Embryonic facial prominence (tissue), 1 donor: ENCODE measurements at regions not wholly inside any gene's neighbourhood (a gene's known extent, or its start where the extent isn't known, plus 50 kb on each side); places are given as distances from the start of the nearest gene placed in this dataset.
A peak's percentile ranks its signal among the peaks of the same experiment; 100 is the strongest.

Source experiments
- DNase-seq: peaks from one replicate; pipeline ENCODE4 v3.0.0-alpha.2; 2016; ENCODE audit errors: extremely low spot score

- no peak for DNase-seq
These were observed 770.4 kb downstream of the TNS3 start for GRCh38 chr7:46811529-46811928.

- DNase-seq: no peak
These were observed 770.9 kb downstream of the TNS3 start for GRCh38 chr7:46810986-46811385.

GRCh38 chr7:46809886-46810285, 772.0 kb downstream of the TNS3 start:
- DNase-seq: no peak

- DNase-seq: no peak
These were observed 775.1 kb downstream of the TNS3 start for GRCh38 chr7:46806856-46807255.

DNA sequence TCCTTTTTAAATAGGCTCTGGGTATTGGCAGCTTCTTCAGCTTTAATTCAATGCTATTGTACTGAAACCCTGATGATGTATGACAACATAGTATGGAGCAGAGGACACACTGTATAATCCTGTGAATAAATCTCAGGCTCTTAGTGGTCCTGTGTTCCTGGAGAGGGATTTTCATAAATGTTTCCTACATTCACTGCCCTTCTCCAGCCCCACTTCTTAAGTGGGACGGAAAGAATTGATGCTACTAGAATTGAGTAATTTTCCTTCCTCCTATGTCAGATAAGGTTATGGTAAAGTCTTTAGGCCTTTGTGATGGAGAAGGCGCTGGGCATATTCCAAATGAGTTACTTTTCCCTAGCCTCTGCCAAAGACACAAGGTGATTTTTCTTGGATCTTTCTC, 779.4 kb downstream of the TNS3 start:
- DNase-seq: no peak

DNA sequence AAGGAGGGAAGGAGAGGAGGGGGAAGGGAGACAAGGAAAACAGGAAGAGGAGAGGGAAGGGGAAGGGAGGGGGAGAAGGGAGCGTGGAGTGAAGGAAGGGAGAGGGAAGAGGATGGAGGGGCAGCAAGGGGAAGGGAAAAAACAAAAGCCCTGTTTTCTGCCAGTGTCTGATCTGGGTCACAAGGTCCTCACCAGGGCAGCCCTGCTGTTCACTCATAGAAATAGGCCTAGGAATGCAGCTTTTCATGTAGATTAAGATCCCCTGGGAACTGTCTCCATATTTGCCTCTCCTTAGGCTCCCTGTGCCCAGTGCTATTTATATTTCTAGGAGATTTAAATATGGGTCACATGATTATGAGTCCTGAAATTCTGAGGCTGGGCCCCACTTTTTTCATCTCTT, 790.7 kb downstream of the TNS3 start:
- DNase-seq: no peak

DNA sequence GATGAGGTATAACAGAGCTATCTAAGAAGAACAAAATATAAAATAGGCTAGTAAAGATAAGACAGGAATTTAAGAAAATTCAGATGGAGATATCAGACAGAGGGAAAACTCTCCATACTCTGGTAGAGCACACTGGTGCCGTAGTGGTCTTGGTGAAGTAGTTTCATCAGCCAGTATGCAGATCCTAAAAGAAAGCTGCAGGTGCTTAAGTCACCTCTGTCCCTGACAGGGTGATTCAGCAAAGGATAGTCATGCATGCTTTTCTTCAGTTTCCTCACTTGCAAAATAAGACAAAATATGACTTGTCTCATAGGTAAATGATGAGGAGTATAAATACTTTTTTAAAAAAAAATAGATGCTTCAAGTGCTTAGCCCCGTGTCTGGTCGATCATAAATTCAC, 794.9 kb downstream of the TNS3 start:
- DNase-seq: no peak

- DNase-seq: peak; percentile 18
These were observed 795.5 kb downstream of the TNS3 start for GRCh38 chr7:46786221-46786954.

DNA sequence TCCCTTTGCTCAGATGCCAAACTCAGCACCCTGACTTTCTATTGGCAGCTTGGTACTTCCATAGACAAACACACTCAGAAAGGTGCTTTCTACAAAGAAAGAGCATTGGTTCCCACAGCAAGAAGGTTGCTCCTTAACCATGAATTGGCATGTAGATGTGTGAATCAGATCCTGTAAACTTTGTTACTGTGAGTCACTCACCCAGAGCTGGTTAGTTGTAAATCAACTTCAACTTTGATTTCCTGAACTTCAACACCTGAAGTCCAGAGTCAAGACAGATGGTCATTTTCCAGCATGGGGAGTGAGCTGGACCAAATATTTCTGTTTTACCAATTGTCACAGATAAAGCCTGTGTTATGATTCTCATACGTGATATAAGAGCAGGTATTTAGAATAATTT, 797.2 kb downstream of the TNS3 start:
- DNase-seq: no peak

DNA sequence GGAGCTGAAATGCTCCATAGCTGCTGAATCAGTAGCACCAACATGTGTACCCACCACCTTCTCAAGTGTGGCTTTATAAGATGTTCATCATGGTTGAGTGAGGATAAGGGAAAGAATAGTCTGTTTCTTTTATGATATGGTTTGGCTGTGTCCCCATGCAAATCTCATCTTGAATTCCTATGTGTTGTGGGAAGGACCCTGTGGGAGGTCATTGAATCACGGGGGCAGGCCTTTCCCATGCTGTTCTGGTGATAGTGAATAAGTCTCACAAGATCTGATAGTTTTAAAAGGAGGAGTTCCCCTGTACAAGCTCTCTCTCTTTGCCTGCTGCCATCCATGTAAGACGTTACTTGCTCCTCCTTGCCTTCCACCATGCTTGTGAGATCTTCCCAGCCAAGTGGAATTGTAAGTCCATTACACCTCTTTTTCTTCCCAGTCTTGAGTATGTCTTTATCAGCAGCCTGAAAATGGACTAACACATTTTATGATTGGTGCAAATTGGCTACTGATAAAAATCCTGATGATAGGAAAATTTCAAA, 799.9 kb downstream of the TNS3 start:
- no peak for DNase-seq

DNA sequence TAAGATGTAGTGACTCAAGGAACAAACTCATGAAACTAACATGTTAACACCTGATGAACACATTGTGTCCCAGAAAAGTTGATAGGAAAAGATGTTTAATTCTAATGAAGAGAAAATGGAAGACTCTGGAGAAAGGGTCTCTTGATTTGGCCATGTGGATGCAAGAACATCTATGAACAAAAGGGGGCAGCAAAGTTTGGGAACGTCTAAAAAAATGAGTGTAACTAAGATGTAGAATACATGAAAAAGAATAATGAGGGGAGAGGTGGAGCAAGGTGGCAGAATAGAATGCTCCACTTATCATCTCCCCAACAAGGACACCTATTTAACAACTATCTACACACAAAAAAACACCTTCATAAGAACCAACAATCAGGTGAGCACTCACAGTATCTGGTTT, 805.1 kb downstream of the TNS3 start:
- DNase-seq: no peak

- DNase-seq: no peak
These were observed 806.1 kb downstream of the TNS3 start for GRCh38 chr7:46775776-46776175.

DNA sequence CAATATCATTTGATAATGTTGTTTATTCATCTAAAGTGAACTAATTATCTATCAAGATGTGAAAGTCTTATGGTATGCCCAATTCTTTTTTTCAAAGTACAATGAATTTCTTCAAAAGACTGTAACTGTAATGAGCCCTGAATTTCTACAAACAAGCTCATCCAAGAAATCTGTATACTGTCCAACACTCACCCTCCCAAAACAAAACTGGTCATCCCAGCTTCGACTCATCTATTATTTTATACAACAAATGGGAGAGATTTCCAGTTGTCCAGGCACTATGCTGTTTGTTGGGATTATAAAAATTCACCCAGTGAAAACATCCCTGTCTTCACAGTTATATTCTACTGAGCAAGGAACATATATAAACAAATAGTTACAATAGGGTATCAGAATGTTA, 806.9 kb downstream of the TNS3 start:
- no peak for DNase-seq

DNA sequence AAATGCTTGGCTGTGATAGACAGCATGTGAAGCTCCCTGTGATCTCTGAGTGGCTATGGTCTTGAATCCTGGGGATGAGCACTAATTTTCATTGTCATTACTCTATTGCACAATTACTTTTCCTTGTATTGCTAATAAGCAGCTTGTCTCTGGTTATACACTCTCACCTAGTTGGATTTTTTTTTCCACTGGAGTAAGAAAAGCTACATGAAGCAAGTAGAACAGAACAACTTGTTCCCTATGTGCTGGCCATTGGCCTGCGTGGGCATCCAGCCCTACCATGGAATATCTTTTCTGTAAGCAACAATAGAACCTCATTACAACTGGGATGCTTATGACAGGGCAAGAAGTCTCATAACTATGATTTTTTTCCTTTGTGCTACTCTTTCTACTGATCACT, 807.4 kb downstream of the TNS3 start:
- no peak for DNase-seq

DNA sequence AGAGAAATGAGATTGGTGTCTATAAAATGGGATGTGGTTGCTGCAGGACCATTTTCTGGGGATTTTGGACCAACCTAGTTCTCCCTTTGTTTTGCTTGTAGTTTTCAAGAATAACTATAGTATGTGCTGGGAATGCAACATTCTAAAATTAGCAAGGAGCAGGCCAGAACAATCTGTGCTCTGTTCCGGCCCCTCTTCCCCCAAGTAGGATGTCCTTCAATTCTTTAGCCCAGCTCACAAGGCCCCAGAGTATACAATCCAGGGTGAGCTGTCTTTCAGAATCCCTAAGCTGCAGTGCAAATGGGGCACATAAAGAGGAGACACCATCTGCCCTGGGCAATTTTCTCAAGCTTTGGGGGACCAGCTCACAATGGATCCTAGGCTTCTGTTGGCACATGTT, 809.1 kb downstream of the TNS3 start:
- DNase-seq: no peak

- no peak for DNase-seq
These were observed 814.8 kb downstream of the TNS3 start for GRCh38 chr7:46767071-46767470.

DNA sequence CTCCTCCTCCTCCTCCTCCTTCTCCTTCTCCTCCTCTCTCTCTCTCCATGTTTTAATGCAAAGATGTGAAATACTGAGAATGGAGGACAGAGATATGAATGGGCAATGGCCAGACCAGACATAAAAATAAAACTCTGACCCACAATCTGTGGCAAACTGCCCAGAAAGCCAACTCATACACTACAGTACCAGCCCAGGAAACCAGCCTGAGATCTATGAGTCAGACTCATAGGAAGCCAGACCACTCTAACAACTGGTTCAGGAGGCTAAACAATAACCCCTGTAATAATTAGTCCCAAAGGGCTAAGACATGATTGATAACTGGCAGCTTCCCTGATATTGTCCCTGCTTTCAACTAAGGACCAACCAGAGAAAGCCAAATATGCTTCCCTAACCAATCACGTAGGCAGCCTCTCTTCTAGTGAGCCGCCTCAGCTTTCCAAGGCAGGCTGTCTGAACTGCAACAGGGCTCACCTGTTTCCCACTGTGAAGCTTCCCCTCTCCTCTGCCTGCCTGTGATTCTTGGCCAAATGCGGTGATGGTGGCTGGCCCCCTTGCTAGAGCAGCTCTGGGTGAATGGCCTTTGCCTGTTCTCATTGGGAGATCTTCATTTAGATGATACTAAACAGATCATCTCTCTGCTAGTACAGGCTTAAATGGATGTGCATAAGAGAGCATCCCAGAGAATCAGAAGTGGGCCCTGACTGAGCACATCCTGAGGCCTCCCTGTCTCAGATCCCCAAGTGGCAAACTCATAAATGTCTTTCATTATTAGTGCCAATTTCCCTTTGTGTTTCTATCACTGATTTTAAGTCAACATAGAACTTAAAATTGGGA, 817.6 kb downstream of the TNS3 start:
- DNase-seq: no peak

- no peak for DNase-seq
These were observed 818.6 kb downstream of the TNS3 start for GRCh38 chr7:46763344-46763743.

GRCh38 chr7:46759711-46760480, 822.0 kb downstream of the TNS3 start:
- DNase-seq: no peak

GRCh38 chr7:46756996-46757395, 824.9 kb downstream of the TNS3 start:
- no peak for DNase-seq

- no peak for DNase-seq
These were observed 825.7 kb downstream of the TNS3 start for GRCh38 chr7:46756256-46756655.
